ENCODE measurements at regions not wholly inside any gene's neighbourhood (a gene's known extent, or its start where the extent isn't known, plus 50 kb on each side); places are given as distances from the start of the nearest gene placed in this dataset.

GRCh38 chr5:15354021-15354420 lies 146.0 kb upstream of the FBXL7 start:
- Histone ChIP-seq H3K27me3 (replicated peaks; ENCODE audit: control insufficient read depth, insufficient read depth, low read length, poor library complexity, severe bottlenecking) (no peaks in the 10 kb centered on the region), H3K36me3 (ENCODE audit: control insufficient read depth, insufficient read depth, low read length) (no peaks in the 10 kb centered on the region), H3K4me3 (ENCODE audit: insufficient read depth, low read depth, low read length, poor library complexity, severe bottlenecking) (no peak overlapping the region), H3K4me1 (ENCODE audit: control insufficient read depth, insufficient read depth, low read length, poor library complexity, severe bottlenecking) (no peaks in the 10 kb centered on the region), H3K9me3 (ENCODE audit: control insufficient read depth, low read length) (no peaks in the 10 kb centered on the region), H3K27ac (ENCODE audit: insufficient read depth, low read length, poor library complexity, severe bottlenecking) (no peak overlapping the region)
- no peak for DNase-seq

- no peak for DNase-seq
- H3K4me3 ChIP-seq (ENCODE audit: insufficient read depth, low read depth, low read length, poor library complexity, severe bottlenecking), result no peak overlapping the region
- H3K27me3 ChIP-seq (replicated peaks; ENCODE audit: control insufficient read depth, insufficient read depth, low read length, poor library complexity, severe bottlenecking), result no peaks in the 10 kb centered on the region
- H3K27ac ChIP-seq (ENCODE audit: insufficient read depth, low read length, poor library complexity, severe bottlenecking), result no peak overlapping the region
- no peaks in the 10 kb centered on the region for H3K9me3 ChIP-seq (ENCODE audit: control insufficient read depth, low read length)
- H3K4me1 ChIP-seq (ENCODE audit: control insufficient read depth, insufficient read depth, low read length, poor library complexity, severe bottlenecking), result no peaks in the 10 kb centered on the region
- H3K36me3 ChIP-seq (ENCODE audit: control insufficient read depth, insufficient read depth, low read length), result no peaks in the 10 kb centered on the region
These were observed 146.8 kb upstream of the FBXL7 start for GRCh38 chr5:15353086-15353645.

- Histone ChIP-seq H3K27ac (ENCODE audit: insufficient read depth, low read length, poor library complexity, severe bottlenecking) (no peak overlapping the region), H3K27me3 (replicated peaks; ENCODE audit: control insufficient read depth, insufficient read depth, low read length, poor library complexity, severe bottlenecking) (no peaks in the 10 kb centered on the region), H3K4me1 (ENCODE audit: control insufficient read depth, insufficient read depth, low read length, poor library complexity, severe bottlenecking) (no peaks in the 10 kb centered on the region), H3K9me3 (ENCODE audit: control insufficient read depth, low read length) (no peaks in the 10 kb centered on the region), H3K4me3 (ENCODE audit: insufficient read depth, low read depth, low read length, poor library complexity, severe bottlenecking) (no peak overlapping the region), H3K36me3 (ENCODE audit: control insufficient read depth, insufficient read depth, low read length) (no peaks in the 10 kb centered on the region)
- DNase-seq, result no peak
These were observed 149.4 kb upstream of the FBXL7 start for GRCh38 chr5:15350614-15351013.

- Histone ChIP-seq H3K27me3 (replicated peaks; ENCODE audit: control insufficient read depth, insufficient read depth, low read length, poor library complexity, severe bottlenecking) (no peaks in the 10 kb centered on the region), H3K9me3 (ENCODE audit: control insufficient read depth, low read length) (no peaks in the 10 kb centered on the region), H3K36me3 (ENCODE audit: control insufficient read depth, insufficient read depth, low read length) (no peaks in the 10 kb centered on the region), H3K4me1 (ENCODE audit: control insufficient read depth, insufficient read depth, low read length, poor library complexity, severe bottlenecking) (no peaks in the 10 kb centered on the region), H3K4me3 (ENCODE audit: insufficient read depth, low read depth, low read length, poor library complexity, severe bottlenecking) (no peak overlapping the region), H3K27ac (ENCODE audit: insufficient read depth, low read length, poor library complexity, severe bottlenecking) (no peak overlapping the region)
- DNase-seq, result no peak
These were observed 153.2 kb upstream of the FBXL7 start for GRCh38 chr5:15346738-15347137.

- Histone ChIP-seq H3K4me3 (ENCODE audit: insufficient read depth, low read depth, low read length, poor library complexity, severe bottlenecking) (no peak overlapping the region), H3K27ac (ENCODE audit: insufficient read depth, low read length, poor library complexity, severe bottlenecking) (no peak overlapping the region), H3K27me3 (replicated peaks; ENCODE audit: control insufficient read depth, insufficient read depth, low read length, poor library complexity, severe bottlenecking) (no peaks in the 10 kb centered on the region), H3K36me3 (ENCODE audit: control insufficient read depth, insufficient read depth, low read length) (no peaks in the 10 kb centered on the region), H3K4me1 (ENCODE audit: control insufficient read depth, insufficient read depth, low read length, poor library complexity, severe bottlenecking) (no peaks in the 10 kb centered on the region), H3K9me3 (ENCODE audit: control insufficient read depth, low read length) (no peaks in the 10 kb centered on the region)
- no peak for DNase-seq
These were observed 155.0 kb upstream of the FBXL7 start for GRCh38 chr5:15344954-15345353.

GRCh38 chr5:15338546-15338945 lies 161.4 kb upstream of the FBXL7 start:
- no peaks in the 10 kb centered on the region for H3K27me3 ChIP-seq (replicated peaks; ENCODE audit: control insufficient read depth, insufficient read depth, low read length, poor library complexity, severe bottlenecking)
- no peak overlapping the region for H3K4me3 ChIP-seq (ENCODE audit: insufficient read depth, low read depth, low read length, poor library complexity, severe bottlenecking)
- no peak for DNase-seq
- no peaks in the 10 kb centered on the region for H3K36me3 ChIP-seq (ENCODE audit: control insufficient read depth, insufficient read depth, low read length)
- no peaks in the 10 kb centered on the region for H3K9me3 ChIP-seq (ENCODE audit: control insufficient read depth, low read length)
- no peak overlapping the region for H3K27ac ChIP-seq (ENCODE audit: insufficient read depth, low read length, poor library complexity, severe bottlenecking)
- no peaks in the 10 kb centered on the region for H3K4me1 ChIP-seq (ENCODE audit: control insufficient read depth, insufficient read depth, low read length, poor library complexity, severe bottlenecking)

- H3K27me3 ChIP-seq (replicated peaks; ENCODE audit: control insufficient read depth, insufficient read depth, low read length, poor library complexity, severe bottlenecking), result no peaks in the 10 kb centered on the region
These were observed 165.3 kb upstream of the FBXL7 start for GRCh38 chr5:15334551-15335266.

GRCh38 chr5:15333091-15333490 lies 166.9 kb upstream of the FBXL7 start:
- Histone ChIP-seq H3K9me3 (ENCODE audit: control insufficient read depth, low read length) (no peaks in the 10 kb centered on the region), H3K4me1 (ENCODE audit: control insufficient read depth, insufficient read depth, low read length, poor library complexity, severe bottlenecking) (no peaks in the 10 kb centered on the region), H3K27ac (ENCODE audit: insufficient read depth, low read length, poor library complexity, severe bottlenecking) (no peak overlapping the region), H3K4me3 (ENCODE audit: insufficient read depth, low read depth, low read length, poor library complexity, severe bottlenecking) (no peak overlapping the region), H3K36me3 (ENCODE audit: control insufficient read depth, insufficient read depth, low read length) (no peaks in the 10 kb centered on the region), H3K27me3 (replicated peaks; ENCODE audit: control insufficient read depth, insufficient read depth, low read length, poor library complexity, severe bottlenecking) (no peaks in the 10 kb centered on the region)
- no peak for DNase-seq

More at GRCh38 chr5:15334551-15335266, 165.3 kb upstream of the FBXL7 start:
- Histone ChIP-seq H3K4me3 (ENCODE audit: insufficient read depth, low read depth, low read length, poor library complexity, severe bottlenecking) (no peak overlapping the region), H3K36me3 (ENCODE audit: control insufficient read depth, insufficient read depth, low read length) (no peaks in the 10 kb centered on the region), H3K9me3 (ENCODE audit: control insufficient read depth, low read length) (no peaks in the 10 kb centered on the region), H3K27ac (ENCODE audit: insufficient read depth, low read length, poor library complexity, severe bottlenecking) (no peak overlapping the region), H3K4me1 (ENCODE audit: control insufficient read depth, insufficient read depth, low read length, poor library complexity, severe bottlenecking) (no peaks in the 10 kb centered on the region)
- no peak for DNase-seq

GRCh38 chr5:15326932-15327331 lies 173.0 kb upstream of the FBXL7 start:
- no peak overlapping the region for H3K4me3 ChIP-seq (ENCODE audit: insufficient read depth, low read depth, low read length, poor library complexity, severe bottlenecking)
- H3K27ac ChIP-seq (ENCODE audit: insufficient read depth, low read length, poor library complexity, severe bottlenecking), result no peak overlapping the region
- no peaks in the 10 kb centered on the region for H3K36me3 ChIP-seq (ENCODE audit: control insufficient read depth, insufficient read depth, low read length)
- no peaks in the 10 kb centered on the region for H3K9me3 ChIP-seq (ENCODE audit: control insufficient read depth, low read length)
- no peaks in the 10 kb centered on the region for H3K27me3 ChIP-seq (replicated peaks; ENCODE audit: control insufficient read depth, insufficient read depth, low read length, poor library complexity, severe bottlenecking)
- no peaks in the 10 kb centered on the region for H3K4me1 ChIP-seq (ENCODE audit: control insufficient read depth, insufficient read depth, low read length, poor library complexity, severe bottlenecking)
- DNase-seq, result no peak

GRCh38 chr5:15326471-15326870 lies 173.5 kb upstream of the FBXL7 start:
- DNase-seq, result no peak
- no peaks in the 10 kb centered on the region for H3K4me1 ChIP-seq (ENCODE audit: control insufficient read depth, insufficient read depth, low read length, poor library complexity, severe bottlenecking)
- no peaks in the 10 kb centered on the region for H3K27me3 ChIP-seq (replicated peaks; ENCODE audit: control insufficient read depth, insufficient read depth, low read length, poor library complexity, severe bottlenecking)
- H3K36me3 ChIP-seq (ENCODE audit: control insufficient read depth, insufficient read depth, low read length), result no peaks in the 10 kb centered on the region
- no peaks in the 10 kb centered on the region for H3K9me3 ChIP-seq (ENCODE audit: control insufficient read depth, low read length)
- H3K4me3 ChIP-seq (ENCODE audit: insufficient read depth, low read depth, low read length, poor library complexity, severe bottlenecking), result no peak overlapping the region
- H3K27ac ChIP-seq (ENCODE audit: insufficient read depth, low read length, poor library complexity, severe bottlenecking), result no peak overlapping the region

All from effector memory CD4-positive, alpha-beta T cell (primary cell).